ACHN (cell line): ENCODE measurements at regions not wholly inside any gene's neighbourhood (a gene's known extent, or its start where the extent isn't known, plus 50 kb on each side); places are given as distances from the start of the nearest gene placed in this dataset.
"Not testable (repeated sequence)": the region's sequence is repeated elsewhere in the genome, so short reads cannot be mapped to it uniquely, and the experiment has no call there.

ENCODE experiments used
- DNase-seq: peaks from one replicate; pipeline ENCODE4 v3.0.0-alpha.2; 2015
- in situ Hi-C: cut with HindIII; loops from 2 replicates; pipeline ENCODE4 v1.10.0; 2017; ENCODE audit warnings: low sequenced_read_pairs, low pct_ligation_motif_present, low pct_unique_long_range_greater_than_20kb

DNA sequence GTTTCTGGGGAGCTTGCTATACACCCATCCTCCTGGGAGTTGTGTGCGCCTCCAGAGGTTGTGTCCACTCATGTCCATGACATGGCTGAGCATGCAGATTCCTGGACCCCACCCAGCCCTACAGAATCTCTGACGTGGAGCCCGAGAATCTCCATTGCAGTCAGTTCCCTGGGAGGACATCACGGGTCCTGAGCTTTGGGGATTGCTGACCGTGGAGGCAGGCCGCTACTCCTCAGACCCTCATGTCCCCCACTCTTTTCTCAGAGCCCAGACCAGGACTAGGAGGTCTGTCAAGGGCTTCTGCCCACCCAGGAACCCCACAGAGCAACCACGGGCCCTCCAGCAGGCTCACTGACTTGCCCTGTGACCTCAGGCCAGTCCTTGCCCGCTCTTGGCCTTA lies 177.7 kb downstream of the TBC1D2B start:
- in situ Hi-C loops, DNase-seq: not testable (repeated sequence)

GRCh38 chr15:77898811-77899730 lies 178.4 kb downstream of the TBC1D2B start:
- in situ Hi-C loops: no loop called here
- DNase-seq: no peak

GRCh38 chr15:77897896-77898406 lies 179.6 kb downstream of the TBC1D2B start:
- in situ Hi-C loops: no loop called here
- DNase-seq: no peak

DNA sequence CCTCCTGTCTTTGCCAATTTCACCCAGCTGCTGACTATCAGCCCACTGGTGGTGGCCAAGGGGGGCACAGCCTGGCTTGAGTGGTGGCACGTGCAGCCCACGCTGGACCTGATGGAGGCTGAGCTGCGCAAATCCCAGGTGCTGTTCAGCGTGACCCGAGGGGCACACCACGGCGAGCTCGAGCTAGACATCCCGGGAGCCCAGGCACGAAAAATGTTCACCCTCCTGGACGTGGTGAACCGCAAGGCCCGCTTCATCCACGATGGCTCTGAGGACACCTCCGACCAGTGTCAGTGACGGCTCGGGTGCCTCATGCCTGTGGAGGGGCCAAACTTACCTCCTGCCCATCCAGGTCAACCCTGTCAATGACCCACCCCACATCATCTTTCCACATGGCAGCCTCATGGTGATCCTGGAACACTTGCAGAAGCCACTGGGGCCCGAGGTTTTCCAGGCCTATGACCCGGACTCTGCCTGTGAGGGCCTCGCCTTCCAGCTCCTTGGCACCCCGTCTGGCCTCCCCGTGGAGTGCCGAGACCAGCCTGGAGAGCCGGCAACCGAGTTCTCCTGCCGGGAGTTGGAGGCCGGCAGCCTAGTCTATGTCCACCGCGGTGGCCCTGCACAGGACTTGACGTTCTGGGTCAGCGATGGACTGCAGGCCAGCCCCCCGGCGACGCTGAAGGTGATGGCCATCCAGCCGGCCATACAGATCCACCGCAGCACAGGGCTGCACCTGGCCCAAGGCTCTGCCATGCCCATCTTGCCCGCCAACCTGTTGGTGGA lies 180.2 kb downstream of the TBC1D2B start:
- in situ Hi-C loops, DNase-seq: not testable (repeated sequence)

DNA sequence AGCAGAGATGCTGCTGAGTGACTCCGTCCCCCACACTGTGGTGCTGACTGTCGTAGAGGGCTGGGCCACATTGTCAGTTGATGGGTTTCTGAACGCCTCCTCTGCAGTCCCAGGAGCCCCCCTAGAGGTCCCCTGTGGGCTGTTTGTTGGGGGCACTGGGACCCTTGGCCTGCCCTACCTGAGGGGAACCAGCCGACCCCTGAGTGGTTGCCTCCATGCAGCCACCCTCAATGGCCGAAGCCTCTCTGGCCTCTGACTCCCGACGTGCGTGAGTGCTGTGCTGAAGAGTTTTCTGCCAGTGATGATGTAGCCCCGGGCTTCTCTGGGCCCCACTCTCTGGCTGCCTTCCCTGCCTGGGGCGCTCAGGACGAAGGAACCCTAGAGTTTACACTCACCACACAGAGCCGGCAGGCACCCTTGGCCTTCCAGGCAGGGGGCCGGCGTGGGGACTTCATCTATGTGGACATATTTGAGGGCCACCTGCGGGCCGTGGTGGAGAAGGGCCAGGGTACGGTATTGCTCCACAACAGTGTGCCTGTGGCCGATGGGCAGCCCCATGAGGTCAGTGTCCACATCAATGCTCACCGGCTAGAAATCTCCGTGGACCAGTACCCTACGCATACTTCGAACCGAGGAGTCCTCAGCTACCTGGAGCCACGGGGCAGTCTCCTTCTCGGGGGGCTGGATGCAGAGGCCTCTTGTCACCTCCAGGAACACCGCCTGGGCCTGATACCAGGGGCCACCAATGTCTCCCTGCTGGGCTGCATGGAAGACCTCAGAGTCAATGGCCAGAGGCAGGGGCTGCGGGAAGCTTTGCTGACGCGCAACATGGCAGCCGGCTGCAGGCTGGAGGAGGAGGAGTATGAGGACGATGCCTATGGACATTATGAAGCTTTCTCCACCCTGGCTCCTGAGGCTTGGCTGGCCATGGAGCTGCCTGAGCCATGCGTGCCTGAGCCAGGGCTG lies 181.1 kb downstream of the TBC1D2B start:
- not testable (repeated sequence) for DNase-seq

DNA sequence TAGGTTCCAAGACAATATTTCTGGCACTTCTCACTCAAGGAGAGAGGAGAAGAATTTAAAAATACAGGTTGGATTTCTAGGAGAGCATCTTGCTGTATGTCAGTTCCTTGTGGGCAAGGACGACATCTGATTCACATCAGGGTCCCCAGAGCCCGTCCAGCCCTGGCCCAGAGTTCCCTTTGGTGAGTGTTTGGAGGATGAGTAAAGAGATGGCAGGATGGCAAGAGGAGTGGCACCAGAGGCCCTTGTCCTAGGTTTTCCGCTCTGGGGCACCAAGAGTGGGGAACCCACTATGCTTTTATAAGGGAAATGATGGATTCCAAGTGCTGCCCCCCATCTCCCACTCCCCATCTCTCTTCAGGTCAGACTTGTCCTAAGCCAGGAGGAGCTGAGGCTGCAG lies 181.8 kb downstream of the TBC1D2B start:
- in situ Hi-C loops: no loop called here
- no peak for DNase-seq

More for the DNA sequence above, 181.1 kb downstream of the TBC1D2B start:
- in situ Hi-C loops: not testable (repeated sequence)

DNA sequence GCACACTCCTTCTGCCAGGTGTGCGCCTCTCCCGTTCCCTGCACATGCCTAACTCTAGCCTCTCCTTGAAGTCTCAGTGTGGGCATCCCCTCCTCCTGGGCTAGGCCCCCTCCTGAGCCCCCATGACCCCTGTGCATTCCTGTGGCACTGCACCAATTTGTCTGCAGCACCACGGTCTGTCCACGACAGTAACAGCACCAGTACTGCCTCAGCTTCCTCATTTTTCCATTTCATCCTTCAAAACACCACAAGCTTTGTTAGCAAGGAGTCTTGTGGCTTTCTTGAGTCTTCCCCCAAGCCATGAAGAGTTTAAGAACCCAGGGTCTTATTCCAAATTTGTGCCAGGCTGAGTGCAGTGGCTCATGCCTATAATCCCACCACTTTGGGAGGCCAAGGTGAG lies 182.4 kb downstream of the TBC1D2B start:
- DNase-seq, in situ Hi-C loops: not testable (repeated sequence)

- in situ Hi-C loops, DNase-seq: not testable (repeated sequence)
Observed at GRCh38 chr15:77893671-77894640, 183.6 kb downstream of the TBC1D2B start.

DNA sequence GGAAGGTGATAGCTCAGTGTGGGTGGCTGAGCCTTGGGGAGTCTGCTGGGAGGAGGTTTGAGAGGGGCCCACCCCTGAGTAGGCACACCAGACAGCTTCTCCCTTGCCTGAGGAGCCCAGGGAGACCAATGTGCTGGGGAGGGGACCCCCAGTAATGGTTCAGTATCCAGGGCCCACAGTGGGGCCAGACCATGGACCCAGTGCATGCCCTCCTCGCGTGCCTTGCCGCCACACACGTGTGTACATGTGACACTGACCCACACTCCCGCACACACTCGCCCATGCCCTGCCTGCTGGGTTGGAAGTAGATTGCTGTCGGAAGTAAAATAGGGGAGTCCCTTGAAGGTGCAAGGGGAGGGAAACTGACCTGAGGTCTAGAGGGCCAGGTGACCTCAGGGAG lies 184.3 kb downstream of the TBC1D2B start:
- not testable (repeated sequence) for DNase-seq

GRCh38 chr15:77892335-77892734 lies 185.2 kb downstream of the TBC1D2B start:
- no peak for DNase-seq
- in situ Hi-C loops: no loop called here

More for the DNA sequence above, 184.3 kb downstream of the TBC1D2B start:
- in situ Hi-C loops: not testable (repeated sequence)

- DNase-seq, in situ Hi-C loops: not testable (repeated sequence)
Observed at GRCh38 chr15:77891862-77892261, 185.6 kb downstream of the TBC1D2B start.

- DNase-seq: not testable (repeated sequence)
Observed at GRCh38 chr15:77890911-77891801, 186.4 kb downstream of the TBC1D2B start.

GRCh38 chr15:77889828-77890725 lies 187.4 kb downstream of the TBC1D2B start:
- in situ Hi-C loops, DNase-seq: not testable (repeated sequence)

More at GRCh38 chr15:77890911-77891801, 186.4 kb downstream of the TBC1D2B start:
- in situ Hi-C loops: not testable (repeated sequence)

- DNase-seq: no peak
- in situ Hi-C loops: no loop called here
Observed at GRCh38 chr15:77889009-77889806, 188.3 kb downstream of the TBC1D2B start.
